PC-9 (cell line): ENCODE measurements at regions not wholly inside any gene's neighbourhood (a gene's known extent, or its start where the extent isn't known, plus 50 kb on each side); places are given as distances from the start of the nearest gene placed in this dataset.

Experiments
- BruUV-seq: library from RNA; stranded (reverse); fragments of 400-500 nt; replicated peaks from 2 replicates; lab custom pipeline; 2021; lab: Mats Ljungman, UMichigan
- CTCF ChIA-PET: fragments of 300-600 bp; sonication (Branson Sonifier 250); formaldehyde crosslinking; loops from one replicate; lab custom pipeline; 2022; ENCODE audit warnings: antibody characterized with exemption; lab: Charles Lee
- POLR2A ChIA-PET: fragments of 300-600 bp; sonication (Branson Sonifier 250); formaldehyde crosslinking; loops from one replicate; lab custom pipeline; 2022; ENCODE audit warnings: antibody characterized with exemption; ENCODE audit not compliant: unreplicated experiment; lab: Charles Lee
- DNase-seq, 2 experiments: peaks; one replicate each; pipeline versions ENCODE4 v3.0.0 to v3.0.0-alpha.2; 2015 to 2022; ENCODE audit warnings: mixed read lengths in 1 of 2
- H2AFZ ChIP-seq: fragments of 200-600 bp; sonication (generic); 2 replicates; pipeline ENCODE4 v1.8.1; 2017; ENCODE audit warnings: antibody characterized with exemption
- H3F3A ChIP-seq: fragments of 200-600 bp; sonication (generic); 2 replicates; pipeline ENCODE4 v1.8.1; 2017; ENCODE audit warnings: antibody characterized with exemption, mild to moderate bottlenecking, low read depth; ENCODE audit not compliant: insufficient read depth
- H3K27ac ChIP-seq: fragments of 200-600 bp; sonication (generic); 2 replicates; pipeline ENCODE4 v1.6.1; 2016; ENCODE audit warnings: mixed run types
- H3K27me3 ChIP-seq: fragments of 200-600 bp; sonication (generic); 2 replicates; pipeline ENCODE4 v1.6.1; 2016; ENCODE audit warnings: low read depth, mixed run types; ENCODE audit not compliant: insufficient read depth
- H3K36me3 ChIP-seq: fragments of 200-600 bp; sonication (generic); 2 replicates; pipeline ENCODE4 v1.6.1; 2016; ENCODE audit warnings: low read depth, mixed run types
- H3K4me1 ChIP-seq: fragments of 200-600 bp; sonication (generic); replicated peaks from 2 replicates; pipeline ENCODE4 v1.6.1; 2016; ENCODE audit warnings: mixed run types; ENCODE audit not compliant: insufficient read depth
- H3K4me2 ChIP-seq: fragments of 200-600 bp; sonication (generic); 2 replicates; pipeline ENCODE4 v1.6.1; 2017; ENCODE audit warnings: mixed run types
- H3K4me3 ChIP-seq: fragments of 200-600 bp; sonication (generic); 2 replicates; pipeline ENCODE4 v1.6.1; 2016; ENCODE audit warnings: mixed run types
- H3K79me2 ChIP-seq: fragments of 200-600 bp; sonication (generic); 2 replicates; pipeline ENCODE4 v1.6.1; 2017; ENCODE audit warnings: low read depth, mixed run types
- H3K9me2 ChIP-seq: fragments of 200-600 bp; sonication (generic); 2 replicates; pipeline ENCODE4 v1.8.1; 2017; ENCODE audit warnings: mild to moderate bottlenecking; ENCODE audit not compliant: insufficient read depth
- H3K9me3 ChIP-seq: fragments of 200-600 bp; sonication (generic); 2 replicates; pipeline ENCODE4 v1.8.1; 2016; ENCODE audit warnings: low read depth; ENCODE audit not compliant: insufficient read depth
- H4K20me1 ChIP-seq: fragments of 200-600 bp; sonication (generic); 2 replicates; pipeline ENCODE4 v1.8.1; 2017; ENCODE audit not compliant: insufficient read depth
- CTCF ChIP-seq: fragments of 200-600 bp; sonication (generic); conservative IDR thresholded peaks from 2 replicates; pipeline ENCODE4 v1.6.1; 2017; ENCODE audit warnings: mixed run types, antibody characterized with exemption, mild to moderate bottlenecking, moderate library complexity
- EZH2 ChIP-seq: fragments of 200-600 bp; sonication (generic); IDR thresholded peaks from 2 replicates; pipeline ENCODE4 v1.8.0; 2017; ENCODE audit warnings: antibody characterized with exemption, low read depth
- intact Hi-C: fragments of 100-400 bp; cut with micrococcal nuclease; formaldehyde crosslinking; loops from one replicate; pipeline ENCODE4 v1.10.0; 2022; ENCODE audit not compliant: unreplicated experiment

GRCh38 chr11:42012271-42012670, 552.8 kb upstream of the LRRC4C start:
- POLR2A ChIA-PET: no interaction called here
- no peaks in the 10 kb centered on the region for H3K79me2 ChIP-seq
- H2AFZ ChIP-seq: no peak overlapping the region
- CTCF ChIA-PET: no interaction called here
- H3K27ac ChIP-seq: no peak overlapping the region
- no peak overlapping the region for H3K4me2 ChIP-seq
- no peaks in the 10 kb centered on the region for H3K36me3 ChIP-seq
- H3K27me3 ChIP-seq: no peaks in the 10 kb centered on the region
- no peaks in the 10 kb centered on the region for H3F3A ChIP-seq
- intact Hi-C loops: no loop called here
- H3K9me3 ChIP-seq: no peaks in the 10 kb centered on the region
- no peak overlapping the region for H3K4me3 ChIP-seq
- TF ChIP-seq EZH2 (no peak), CTCF (no peak)
- no peaks in the 10 kb centered on the region for H4K20me1 ChIP-seq
- no peak for DNase-seq
- no peaks in the 10 kb centered on the region for H3K4me1 ChIP-seq
- BruUV-seq: no TSS peak
- no peaks in the 10 kb centered on the region for H3K9me2 ChIP-seq

- intact Hi-C loops: no loop called here
Measured at GRCh38 chr11:42013656-42014201, 554.3 kb upstream of the LRRC4C start.

GRCh38 chr11:42021911-42022310, 562.5 kb upstream of the LRRC4C start:
- Histone ChIP-seq H3K4me3 (no peak overlapping the region), H2AFZ (no peak overlapping the region), H3F3A (no peaks in the 10 kb centered on the region), H3K4me1 (no peaks in the 10 kb centered on the region), H3K27ac (no peak overlapping the region), H3K9me2 (no peaks in the 10 kb centered on the region), H3K36me3 (no peaks in the 10 kb centered on the region), H3K4me2 (no peak overlapping the region), H3K27me3 (no peaks in the 10 kb centered on the region), H3K79me2 (no peaks in the 10 kb centered on the region), H3K9me3 (no peaks in the 10 kb centered on the region), H4K20me1 (no peaks in the 10 kb centered on the region)
- intact Hi-C loops: no loop called here
- ChIA-PET CTCF (no interaction called here), POLR2A (no interaction called here)
- no peak for DNase-seq
- no TSS peak for BruUV-seq
- TF ChIP-seq CTCF (no peak), EZH2 (no peak)

More at GRCh38 chr11:42013656-42014201, 554.3 kb upstream of the LRRC4C start:
- Histone ChIP-seq H3K4me1 (no peaks in the 10 kb centered on the region), H3K27ac (no peak overlapping the region), H2AFZ (no peak overlapping the region), H3F3A (no peaks in the 10 kb centered on the region), H3K36me3 (no peaks in the 10 kb centered on the region), H3K27me3 (no peaks in the 10 kb centered on the region), H3K79me2 (no peaks in the 10 kb centered on the region), H3K9me2 (no peaks in the 10 kb centered on the region), H4K20me1 (no peaks in the 10 kb centered on the region), H3K9me3 (no peaks in the 10 kb centered on the region), H3K4me2 (no peak overlapping the region), H3K4me3 (no peak overlapping the region)
- ChIA-PET POLR2A (interaction anchor here (0.5 kb wide), 1 partner anchor 12 kb away, joined by 3 read pairs; no protein-coding TSS in a partner anchor), CTCF (no interaction called here)
- no TSS peak for BruUV-seq
- no peak for TF ChIP-seq EZH2
- no peak for TF ChIP-seq CTCF
- DNase-seq: no peak
